Superior temporal gyrus (tissue), 1 donor: ENCODE measurements at regions not wholly inside any gene's neighbourhood (a gene's known extent, or its start where the extent isn't known, plus 50 kb on each side); places are given as distances from the start of the nearest gene placed in this dataset.

ENCODE experiments used
- DNase-seq: peaks from one replicate; pipeline ENCODE4 v3.0.0-alpha.2; 2016; ENCODE audit errors: extremely low spot score

DNA sequence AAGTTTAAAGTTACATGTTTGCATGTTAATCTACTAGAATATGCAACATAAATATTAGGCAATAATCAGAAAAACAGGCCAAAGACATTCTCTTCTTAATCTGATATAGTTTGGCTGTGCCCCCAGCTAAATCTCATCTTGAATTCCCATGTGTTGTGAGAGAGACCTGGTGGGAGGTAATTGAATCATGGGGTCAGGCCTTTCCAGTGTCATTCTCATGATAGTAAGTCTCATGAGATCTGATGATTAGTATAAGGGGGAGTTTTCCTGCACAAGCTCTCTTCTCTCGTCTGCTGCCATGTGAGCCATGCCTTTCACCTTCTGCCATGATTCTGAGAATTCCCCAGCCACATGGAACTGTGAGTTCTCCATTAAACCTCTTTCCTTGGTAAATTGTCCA, 1241.7 kb upstream of the ADGRB3 start:
- no peak for DNase-seq

DNA sequence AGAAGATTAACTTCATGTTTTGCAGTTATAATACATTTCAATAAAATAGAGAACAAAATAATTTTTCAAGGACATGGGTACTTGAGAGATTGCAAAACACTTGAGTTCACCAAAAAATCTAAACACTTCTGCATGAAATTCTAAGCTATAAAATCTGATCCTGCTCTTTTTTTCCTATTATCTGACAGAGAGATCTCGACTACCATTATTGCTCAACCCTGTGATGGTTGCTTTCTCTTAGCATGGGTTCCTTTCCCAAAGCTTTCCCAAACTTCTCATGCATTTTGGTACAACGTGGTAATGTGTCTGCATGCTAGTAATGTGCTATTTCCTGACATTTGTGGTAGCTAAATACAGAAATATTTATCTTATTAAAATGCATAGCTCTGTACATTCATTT, 1243.1 kb upstream of the ADGRB3 start:
- DNase-seq = no peak

DNA sequence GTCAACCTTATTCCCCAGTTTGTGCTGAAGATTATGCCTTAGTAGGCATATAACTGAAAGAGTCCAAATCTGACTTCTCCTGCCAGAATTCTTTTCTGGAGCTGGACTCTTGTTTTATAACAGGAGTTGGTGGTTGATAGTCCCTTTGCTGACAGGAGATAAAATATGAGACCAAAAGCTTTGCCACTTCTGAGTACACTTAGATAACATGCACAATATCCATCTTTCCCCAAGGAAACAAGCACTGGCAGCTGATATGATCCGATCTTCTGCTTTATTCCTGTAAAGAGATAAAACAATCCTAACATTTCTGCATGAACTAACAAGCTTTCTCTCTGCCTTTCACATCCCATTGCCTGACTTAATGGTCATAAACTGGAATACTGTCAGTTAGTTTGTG, 1265.4 kb upstream of the ADGRB3 start:
- no peak for DNase-seq

DNA sequence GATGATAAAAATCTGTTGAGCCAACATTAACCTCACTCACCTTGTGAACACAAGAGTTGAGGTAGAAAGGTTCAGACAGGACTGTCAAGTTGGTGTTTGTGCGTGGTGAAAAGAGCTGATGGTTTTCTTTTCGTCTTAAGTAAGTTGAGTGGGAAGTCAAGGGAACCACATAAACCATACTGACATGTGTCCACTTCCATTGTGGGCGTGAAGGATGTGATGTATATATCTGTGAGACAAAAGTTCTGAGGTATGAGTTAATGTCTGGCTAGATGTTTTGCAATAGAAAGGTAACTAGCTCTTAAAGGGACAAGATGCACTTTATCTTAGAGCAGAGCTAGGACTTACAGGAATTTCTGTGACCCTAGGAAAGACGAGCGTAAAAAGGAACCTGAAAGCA, 1272.1 kb upstream of the ADGRB3 start:
- DNase-seq = no peak

DNA sequence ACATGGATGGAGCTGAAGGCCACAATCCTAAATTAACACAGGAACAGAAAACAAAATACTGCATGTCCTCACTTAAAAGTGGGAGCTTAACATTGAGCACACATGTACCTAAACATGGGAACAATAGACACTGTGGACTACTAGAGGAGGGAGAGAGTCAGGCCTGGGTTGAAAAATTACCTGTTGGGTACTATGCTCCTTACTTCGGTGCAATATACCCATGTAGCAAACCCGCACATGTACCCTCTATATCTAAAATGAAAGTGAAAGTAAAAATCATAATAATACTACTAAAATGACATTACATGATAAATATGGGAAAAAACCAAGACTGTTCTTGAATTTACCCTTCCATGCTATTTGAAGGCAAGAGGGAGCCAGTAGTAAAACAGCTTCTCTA, 1273.8 kb upstream of the ADGRB3 start:
- DNase-seq = no peak

DNA sequence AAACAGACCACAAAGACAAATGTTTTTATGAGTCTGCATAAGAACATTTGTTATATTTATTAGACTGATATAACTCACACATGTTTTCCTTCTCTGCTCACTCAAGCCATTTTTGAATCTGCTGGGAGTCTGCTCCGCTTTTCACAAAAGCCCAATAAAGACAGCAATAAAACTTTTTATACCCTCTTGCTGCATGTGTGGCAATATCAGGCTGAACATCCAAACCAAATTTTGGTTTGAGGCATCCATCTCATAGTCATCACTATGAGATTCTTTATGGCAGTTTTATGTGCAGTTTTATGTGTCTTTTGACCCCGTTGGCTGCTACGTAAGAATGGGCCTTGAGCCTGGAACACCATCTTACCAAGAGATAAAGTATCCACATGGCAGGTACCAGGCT, 1276.8 kb upstream of the ADGRB3 start:
- DNase-seq = no peak

DNA sequence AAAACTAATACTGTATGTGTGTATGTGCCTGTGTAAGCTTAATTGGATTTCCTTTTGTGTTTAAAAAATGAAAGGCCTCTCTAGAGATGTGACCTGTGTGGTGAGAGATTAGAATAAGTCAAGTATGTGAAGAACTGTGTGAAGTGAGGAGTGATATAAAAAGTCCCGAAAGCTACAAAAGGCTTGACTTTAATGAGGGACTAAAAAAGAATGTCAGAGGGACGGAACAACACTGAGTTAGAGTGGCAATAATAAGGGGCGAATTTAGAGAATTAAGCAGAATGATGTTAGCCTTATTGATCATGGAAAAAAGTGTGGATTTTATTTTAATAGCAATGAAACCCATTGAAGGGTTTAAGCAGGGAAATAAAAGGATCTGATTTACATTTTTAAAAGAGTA, 1281.2 kb upstream of the ADGRB3 start:
- no peak for DNase-seq

DNA sequence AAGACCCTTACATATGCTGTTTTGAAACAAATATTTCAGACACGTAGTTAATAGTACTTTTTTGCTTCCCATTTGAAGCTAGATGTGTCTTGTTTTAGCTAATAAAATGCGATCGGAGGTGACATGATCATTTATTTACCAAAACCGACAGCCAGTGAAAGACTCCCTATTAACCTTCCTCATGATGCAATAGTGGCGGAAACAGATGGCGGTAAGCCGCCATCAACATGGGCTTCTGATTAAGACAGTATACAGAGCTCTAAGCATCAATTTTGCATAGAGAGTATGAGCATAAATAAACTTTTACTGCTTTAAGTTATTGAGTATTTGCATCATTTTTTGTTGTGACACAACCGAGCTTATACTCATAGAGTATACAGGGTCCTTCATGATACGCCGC, 1282.4 kb upstream of the ADGRB3 start:
- no peak for DNase-seq

DNA sequence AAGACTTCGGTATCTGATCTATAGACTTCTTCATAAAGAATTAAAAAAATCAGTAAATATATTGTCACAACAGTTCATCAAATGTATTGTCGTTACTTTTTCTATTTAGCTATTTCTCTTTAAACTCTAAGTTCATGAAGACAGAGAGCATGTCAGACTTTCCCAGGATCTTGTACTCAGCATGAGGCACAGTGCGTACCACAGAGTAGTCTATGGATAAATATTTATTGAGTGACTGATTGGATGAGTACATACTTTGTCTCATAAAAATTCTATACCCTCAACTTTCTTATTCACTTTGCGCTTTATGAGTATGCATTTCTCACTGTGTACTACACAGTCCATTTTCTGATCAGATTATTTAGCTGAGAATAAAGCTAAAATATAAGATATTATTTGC, 1284.4 kb upstream of the ADGRB3 start:
- DNase-seq = no peak

DNA sequence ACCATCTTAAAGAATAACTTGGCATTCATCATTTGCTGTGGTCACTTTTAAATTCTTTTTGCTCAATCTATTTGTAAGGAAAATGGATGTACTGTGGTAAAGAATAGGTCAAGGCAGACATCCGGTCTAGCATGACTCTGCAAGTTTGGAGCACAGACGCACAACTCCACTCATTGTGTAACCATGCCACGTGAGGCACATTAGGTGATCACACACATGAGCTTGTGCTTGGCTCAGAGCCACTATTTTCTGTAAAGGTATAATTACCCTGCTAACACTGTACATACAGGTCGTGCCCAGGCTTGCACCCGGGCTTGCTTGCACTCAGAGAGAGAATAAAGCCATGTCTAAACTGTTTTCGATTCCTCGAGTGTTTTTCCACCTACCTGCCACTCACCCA, 1289.1 kb upstream of the ADGRB3 start:
- DNase-seq = no peak

DNA sequence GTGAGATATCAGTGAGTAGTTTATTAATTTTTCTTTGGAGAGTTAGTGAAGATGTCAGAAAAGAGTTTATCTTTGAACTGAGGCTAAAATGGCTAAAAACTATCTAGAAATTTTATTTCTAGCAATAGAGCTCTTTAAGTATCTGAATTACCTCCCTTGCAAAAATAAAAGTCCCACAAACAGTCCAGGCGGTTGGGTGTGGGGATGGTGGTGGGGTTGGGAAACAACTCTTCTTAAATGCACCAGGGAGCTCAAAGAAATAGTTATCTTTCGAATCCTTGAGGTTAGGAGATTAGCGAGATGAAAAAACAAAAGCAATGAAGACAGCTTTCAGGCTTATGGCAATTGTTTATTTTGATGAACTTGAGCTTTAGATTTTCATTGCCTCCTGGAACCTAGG, 1299.1 kb upstream of the ADGRB3 start:
- DNase-seq = no peak

DNA sequence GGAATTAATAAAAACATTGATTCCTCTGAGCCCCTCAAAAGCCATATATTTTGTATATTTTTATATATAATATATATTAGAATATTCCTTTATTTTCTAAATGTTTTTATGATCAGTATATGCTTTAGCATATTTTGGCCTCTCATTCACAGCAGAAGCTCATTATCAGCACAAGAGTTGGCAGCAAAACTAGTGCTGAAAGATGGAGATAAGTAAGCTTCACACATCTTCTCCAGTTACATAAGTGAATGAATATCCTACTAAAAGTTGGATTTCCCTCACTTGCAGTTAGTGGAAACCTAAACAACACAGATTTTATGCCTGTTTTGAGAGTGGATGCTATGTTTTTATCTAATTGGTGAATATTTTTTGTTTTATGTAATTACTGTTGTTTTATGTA, 1303.8 kb upstream of the ADGRB3 start:
- DNase-seq = peak; percentile 55

DNA sequence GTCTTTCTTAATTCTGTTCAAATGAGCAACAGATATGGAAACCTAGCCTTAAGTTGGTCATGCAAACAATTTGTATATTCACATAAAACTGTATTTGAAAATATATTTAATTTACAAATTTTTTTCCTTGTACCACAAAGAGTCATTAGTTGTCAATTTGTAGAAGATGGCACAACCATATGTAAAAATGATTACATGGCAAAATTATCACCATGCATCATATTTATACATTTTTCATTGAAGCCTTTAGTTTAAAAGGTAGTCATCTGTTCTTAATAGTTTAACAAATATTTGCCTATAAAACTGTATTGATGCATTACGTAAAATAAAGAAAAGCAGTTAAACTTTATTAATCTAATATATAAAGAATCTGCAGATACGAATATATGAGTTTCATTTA, 1306.8 kb upstream of the ADGRB3 start:
- DNase-seq = no peak

DNA sequence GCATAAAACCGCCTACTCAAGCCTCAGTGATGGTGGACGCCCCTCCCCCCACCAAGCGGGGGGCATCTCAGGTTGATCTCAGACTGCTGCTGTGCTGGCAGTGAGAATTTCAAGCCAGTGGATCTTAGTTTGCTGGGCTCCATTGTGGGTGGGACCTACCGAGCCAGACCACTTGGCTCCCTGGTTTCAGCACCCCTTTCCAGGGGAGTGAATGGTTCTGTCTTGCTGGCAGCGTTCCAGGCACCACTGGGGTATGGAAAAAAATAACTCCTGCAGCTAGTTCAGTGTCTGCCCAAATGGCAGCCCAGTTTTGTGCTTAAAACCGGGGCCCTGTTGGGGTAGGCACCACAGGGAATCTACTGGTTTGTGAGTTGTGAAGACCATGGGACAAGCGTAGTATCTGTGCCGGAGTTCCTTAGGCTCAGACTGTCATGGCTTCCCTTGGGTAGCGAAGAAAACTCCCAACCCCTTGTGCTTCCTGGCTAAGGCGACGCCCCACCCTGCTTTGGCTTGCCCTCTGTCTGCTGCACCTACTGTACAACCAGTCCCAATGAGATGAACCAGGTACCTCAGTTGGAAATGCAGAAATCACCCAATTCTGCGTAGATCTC, 1334.5 kb upstream of the ADGRB3 start:
- DNase-seq = no peak

DNA sequence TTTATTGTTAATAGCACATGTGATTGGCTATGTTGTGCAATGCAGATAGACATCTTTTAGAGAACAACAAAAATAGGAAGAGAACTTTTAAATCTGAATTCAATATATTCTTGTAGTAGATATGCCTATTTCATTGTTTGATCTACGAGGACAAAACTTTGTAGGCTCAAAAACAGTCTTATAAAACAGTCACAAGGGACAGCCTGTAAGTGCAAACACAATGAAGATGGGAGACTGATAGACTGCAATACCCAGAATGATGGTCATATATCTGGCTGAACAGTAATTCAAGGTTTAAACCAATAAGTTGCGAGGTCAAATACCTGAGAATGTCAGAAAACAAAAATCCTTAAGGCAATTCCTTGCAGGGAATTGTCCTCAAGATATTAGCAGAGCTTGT, 1342.9 kb upstream of the ADGRB3 start:
- no peak for DNase-seq

DNA sequence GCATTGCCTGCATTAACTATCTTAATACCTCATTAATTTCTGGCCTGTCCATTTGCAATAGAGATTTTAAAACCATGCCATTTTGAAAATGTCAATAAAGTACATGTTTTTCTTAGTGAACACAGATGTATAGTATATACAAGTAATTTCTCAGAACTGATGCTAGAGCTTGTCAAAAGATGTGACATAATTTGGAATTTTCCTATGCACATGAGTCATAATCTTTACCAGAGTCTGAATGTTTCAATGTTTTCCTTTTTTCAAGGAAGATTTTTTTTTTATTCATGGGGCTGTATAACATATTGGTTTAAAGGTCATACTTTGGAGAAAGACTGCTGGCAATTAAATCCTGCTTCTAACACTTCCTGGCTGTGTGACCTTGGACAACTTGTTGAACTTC, 1347.5 kb upstream of the ADGRB3 start:
- DNase-seq = no peak

DNA sequence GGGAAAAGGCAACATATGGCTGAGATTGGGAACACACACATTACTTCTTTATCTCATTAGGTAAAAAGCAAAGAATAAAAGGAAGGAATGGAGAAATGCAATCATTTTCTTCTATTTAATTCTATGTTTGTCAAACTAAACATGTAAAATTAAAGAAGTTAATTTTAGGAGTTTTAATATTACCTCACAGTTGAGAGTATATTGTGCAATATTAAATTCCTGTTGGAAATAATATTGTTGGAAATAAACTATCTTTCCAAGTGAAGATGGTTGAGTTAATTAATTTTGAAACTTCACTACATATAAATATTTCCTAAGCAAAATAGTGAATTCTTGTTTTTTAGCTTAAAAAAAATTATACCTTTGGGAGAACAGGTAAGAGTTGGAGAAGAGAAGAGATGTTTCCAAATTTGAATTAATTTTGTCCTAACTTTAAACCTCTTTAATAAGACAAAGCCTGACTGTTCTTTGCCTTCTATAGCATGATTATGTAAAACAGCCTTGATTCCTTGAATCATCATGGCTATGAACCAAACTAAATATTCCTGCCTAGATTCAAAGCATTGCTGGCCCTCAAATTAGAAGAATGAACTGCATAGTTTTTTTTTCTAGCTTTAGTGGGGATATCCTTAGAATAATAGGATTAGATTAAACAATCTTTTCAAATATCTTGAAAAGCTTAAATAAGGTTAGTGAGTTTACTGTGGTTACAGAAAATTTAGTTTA, 1349.1 kb upstream of the ADGRB3 start:
- no peak for DNase-seq

DNA sequence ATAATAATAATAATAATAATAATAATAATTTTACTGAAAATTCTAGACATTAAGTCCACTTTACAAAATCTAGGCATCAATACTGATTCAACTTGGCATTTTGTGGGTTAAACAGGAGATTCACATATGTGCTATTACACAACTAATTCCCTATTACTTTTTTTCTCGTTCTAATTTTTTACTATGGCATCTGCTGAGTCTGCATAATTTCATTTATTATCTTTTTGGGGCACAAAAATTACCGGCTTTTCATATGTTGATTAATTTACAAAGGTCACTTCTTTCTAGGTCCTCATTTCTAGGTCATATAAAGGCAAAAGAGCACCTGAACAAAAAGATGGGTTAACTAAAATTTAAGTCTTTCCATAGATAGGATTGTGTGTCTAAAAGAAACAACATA, 1357.8 kb upstream of the ADGRB3 start:
- DNase-seq = no peak

DNA sequence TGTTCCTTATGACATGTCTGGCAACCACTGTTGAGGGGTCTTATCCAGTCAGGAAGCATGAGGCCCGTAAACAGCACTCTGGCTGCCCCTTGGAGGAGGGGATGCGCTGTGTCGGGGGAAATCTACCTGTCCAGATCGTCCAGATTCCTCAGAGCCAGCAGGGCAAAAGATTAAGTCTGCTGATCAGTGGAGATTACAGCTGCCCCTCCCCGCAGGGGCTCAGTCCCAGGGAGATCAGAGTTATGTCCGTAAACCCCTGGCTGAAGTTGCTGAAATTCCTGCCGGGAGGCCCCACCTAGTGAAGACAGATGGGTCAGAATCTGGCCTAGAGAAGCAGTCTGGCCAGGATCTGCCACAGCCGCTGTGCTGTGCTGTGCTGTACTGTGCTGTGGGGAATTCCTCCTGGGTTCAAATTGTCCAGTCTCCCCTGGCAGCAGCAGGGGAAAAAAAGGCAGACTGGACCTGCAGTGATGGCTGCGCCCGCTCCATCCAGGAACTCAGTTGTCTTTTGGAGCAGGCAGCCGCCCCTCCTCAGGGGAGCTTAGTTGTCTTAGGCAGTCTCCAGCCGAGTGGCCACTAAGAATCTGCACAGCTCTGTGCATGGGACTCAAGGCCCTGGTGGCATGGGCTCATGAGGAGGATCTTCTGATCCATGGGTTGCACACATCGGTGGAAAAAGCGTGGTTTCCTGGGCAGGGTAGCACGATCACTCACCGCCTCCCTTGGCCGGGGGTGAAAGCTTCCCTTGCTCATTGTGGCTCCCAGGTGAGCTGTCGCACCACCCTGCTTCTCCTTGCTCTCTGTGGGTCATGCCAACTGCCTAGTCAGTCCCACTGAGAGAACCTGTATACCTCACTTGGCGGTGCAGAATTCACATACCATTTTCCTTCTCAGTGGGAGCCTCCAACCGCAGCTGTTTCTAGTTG, 1368.8 kb upstream of the ADGRB3 start:
- no peak for DNase-seq

DNA sequence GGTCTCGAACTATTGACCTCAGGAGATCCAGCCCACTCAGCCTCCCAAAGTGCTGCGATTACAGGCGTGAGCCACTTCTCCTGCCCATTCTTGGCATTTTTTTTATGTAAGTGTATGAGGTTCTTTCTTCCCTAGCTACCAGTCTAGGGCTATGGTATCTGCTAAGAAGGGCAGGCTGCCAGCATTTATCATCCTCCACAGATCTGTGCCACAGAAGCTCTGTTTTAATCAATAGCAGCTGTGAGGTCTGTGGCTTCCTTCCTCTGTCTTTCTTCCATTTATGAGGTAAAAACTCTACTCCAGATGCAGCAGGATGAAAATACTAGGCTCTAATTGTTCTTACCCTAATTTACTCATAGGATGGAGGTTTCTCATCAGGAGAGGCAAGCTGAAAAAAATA, 1382.4 kb upstream of the ADGRB3 start:
- no peak for DNase-seq

DNA sequence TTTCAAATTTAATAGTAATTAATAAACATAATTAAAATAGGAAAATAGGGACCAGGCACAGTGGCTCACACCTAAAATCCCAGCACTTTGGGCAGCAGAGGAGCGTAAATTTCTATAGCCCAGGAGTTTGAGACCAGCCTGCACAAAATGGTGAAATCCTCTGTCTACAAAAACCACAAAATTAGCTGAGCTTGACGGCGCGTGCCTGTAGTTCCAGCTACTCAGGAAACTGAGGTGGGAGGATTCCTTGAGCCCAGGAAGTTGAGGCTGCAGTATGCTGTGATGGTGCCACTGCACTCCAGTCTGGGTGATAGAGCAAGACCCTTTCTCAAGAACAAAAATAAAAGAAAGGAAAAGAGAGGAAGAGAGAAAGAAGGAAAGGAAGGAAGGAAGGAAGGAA, 1387.0 kb upstream of the ADGRB3 start:
- DNase-seq = no peak

DNA sequence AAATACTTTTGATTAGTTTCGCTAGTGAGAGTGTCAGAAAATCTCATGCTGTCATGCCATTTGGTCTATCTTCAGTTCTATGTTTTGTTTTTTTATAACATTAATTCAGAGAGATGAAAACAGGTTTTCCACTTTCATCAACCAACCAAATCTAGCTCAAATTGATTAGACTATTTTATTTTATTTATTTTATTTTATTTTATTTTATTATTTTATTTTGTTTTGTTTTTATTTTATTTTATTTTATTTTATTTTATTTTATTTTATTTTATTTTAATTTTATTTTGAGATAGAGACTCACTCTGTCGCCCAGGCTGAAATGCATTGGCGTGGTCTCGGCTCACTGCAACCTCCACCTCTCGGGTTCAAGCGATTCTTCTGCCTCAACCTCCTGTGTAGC, 1391.0 kb upstream of the ADGRB3 start:
- DNase-seq = no peak

DNA sequence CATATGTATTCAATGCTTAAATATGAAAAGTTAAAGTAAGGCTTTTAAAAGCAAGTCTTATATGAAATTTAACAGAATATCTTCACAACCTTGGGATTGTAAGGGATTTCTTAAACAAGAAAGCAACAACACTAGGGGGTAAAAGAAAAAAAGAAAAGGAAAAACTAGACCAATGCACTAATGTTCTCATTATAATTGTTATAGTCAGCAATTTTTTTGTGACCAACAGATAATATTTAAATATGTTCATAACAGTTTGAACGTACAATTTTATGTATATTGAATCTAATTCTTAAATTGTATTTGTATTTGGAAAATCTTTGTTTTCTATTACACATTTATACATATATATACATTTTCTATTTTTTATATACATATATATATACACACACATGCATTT, 1397.8 kb upstream of the ADGRB3 start:
- no peak for DNase-seq
